CD4-positive, alpha-beta T cell (primary cell): ENCODE measurements at regions not wholly inside any gene's neighbourhood (a gene's known extent, or its start where the extent isn't known, plus 50 kb on each side); places are given as distances from the start of the nearest gene placed in this dataset.

Source experiments
- ATAC-seq: fragments of 200-7000 bp; cut with Tn5 transposase; one replicate; pipeline ENCODE4 v1.10.0; 2022; ENCODE audit warnings: mild to moderate bottlenecking; ENCODE audit not compliant: poor library complexity
- CTCF ChIA-PET: fragments of 350-600 bp; sonication (Branson Sonifier 250); formaldehyde crosslinking; loops from one replicate; lab custom pipeline; 2021; ENCODE audit warnings: antibody characterized with exemption, inconsistent platforms; lab: Charles Lee
- POLR2A ChIA-PET: fragments of 350-600 bp; sonication (Branson Sonifier 250); formaldehyde crosslinking; loops from one replicate; lab custom pipeline; 2021; ENCODE audit warnings: antibody characterized with exemption, inconsistent platforms; lab: Charles Lee
- DNase-seq, 14 experiments: peaks; one replicate each; pipeline ENCODE4 v3.0.0-alpha.2; 2013 to 2020; ENCODE audit warnings: mixed read lengths in 2 of 14
- H3K27ac ChIP-seq, 2 donors: one replicate each; pipeline versions ENCODE4 v1.5.1 to v1.7.0; 2013; ENCODE audit warnings: low read length in 2 of 2, low read depth in 1 of 2, mild to moderate bottlenecking in 1 of 2
- H3K27me3 ChIP-seq, 2 experiments: 1 replicate in 1 of 2; 2 replicates in 1 of 2; pipeline versions ENCODE4 v1.6.1 to v1.7.0; 2013; ENCODE audit warnings: low read length in 2 of 2, control low read depth in 1 of 2, mild to moderate bottlenecking in 1 of 2, moderate library complexity in 1 of 2; ENCODE audit not compliant: insufficient read depth in 2 of 2, control insufficient read depth in 1 of 2
- H3K36me3 ChIP-seq: one replicate; pipeline ENCODE4 v1.6.1; 2013; ENCODE audit warnings: low read length, control low read depth; ENCODE audit not compliant: insufficient read depth
- H3K4me1 ChIP-seq: one replicate; pipeline ENCODE4 v1.6.1; 2013; ENCODE audit warnings: low read length, control low read depth; ENCODE audit not compliant: insufficient read depth
- H3K4me3 ChIP-seq: one replicate; pipeline ENCODE4 v1.5.1; 2013; ENCODE audit warnings: mild to moderate bottlenecking, low read length, moderate library complexity
- H3K9me3 ChIP-seq, 2 experiments: 1 replicate in 1 of 2; 2 replicates in 1 of 2; pipeline versions ENCODE4 v1.6.1 to v1.7.0; 2013; ENCODE audit warnings: low read length in 2 of 2, mild to moderate bottlenecking in 2 of 2, control low read depth in 1 of 2, moderate library complexity in 1 of 2; ENCODE audit not compliant: control insufficient read depth in 1 of 2, insufficient read depth in 1 of 2
- H3K27ac Mint-ChIP-seq: one replicate; pipeline ENCODE4 v1.8.0; 2020; ENCODE audit warnings: mixed read lengths
- H3K27me3 Mint-ChIP-seq: one replicate; pipeline ENCODE4 v1.8.0; 2021; ENCODE audit warnings: mixed read lengths
- H3K36me3 Mint-ChIP-seq: one replicate; pipeline ENCODE4 v1.8.0; 2021; ENCODE audit warnings: low read depth, mixed read lengths
- H3K4me1 Mint-ChIP-seq: one replicate; pipeline ENCODE4 v1.8.0; 2021; ENCODE audit warnings: low read depth, mixed read lengths
- H3K4me3 Mint-ChIP-seq: one replicate; pipeline ENCODE4 v1.8.0; 2020; ENCODE audit warnings: mild to moderate bottlenecking, mixed read lengths
- H3K9me3 Mint-ChIP-seq: one replicate; pipeline ENCODE4 v1.8.0; 2020; ENCODE audit warnings: mixed read lengths
- intact Hi-C, 2 experiments: fragments of 100-400 bp; cut with DNase I in 1 of 2; cut with micrococcal nuclease in 1 of 2; formaldehyde crosslinking; loops; one replicate each; pipeline versions ENCODE4 v1.15.1 to v1.9.0; 2023 to 2025; cut with DNase I, micrococcal nuclease
- TF ChIP-seq, protein P1 (sequence below): fragments of 200-600 bp; IDR thresholded peaks from one replicate; pipeline ENCODE4 v1.8.0; 2022; ENCODE audit warnings: antibody characterized with exemption, mild to moderate bottlenecking

DNA sequence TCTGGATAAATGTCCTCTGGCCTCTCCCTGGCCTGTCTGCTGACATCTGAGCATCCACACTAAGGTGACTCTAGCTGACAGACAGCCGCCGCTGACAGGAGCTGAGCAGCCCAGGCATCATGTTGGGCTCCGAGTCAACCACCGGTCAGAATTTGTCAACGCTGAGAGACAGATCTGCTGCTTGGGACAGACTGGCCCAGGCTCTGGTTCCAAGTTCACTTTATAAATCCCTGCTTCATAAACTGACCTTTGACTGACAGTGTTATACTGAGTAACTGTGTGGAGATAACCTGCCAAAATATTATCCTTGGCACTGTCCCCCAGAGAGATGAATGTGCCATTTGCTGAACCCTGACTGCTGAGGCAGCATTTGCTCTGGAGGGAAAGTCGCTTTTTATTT, 616.7 kb downstream of the NPHP4 start:
- POLR2A ChIA-PET, result no interaction called here
- Mint-ChIP-seq H3K4me3 (no peak overlapping the region), H3K4me1 (peaks cover 10% of the 10 kb centered on the region), H3K27me3 (no peaks in the 10 kb centered on the region), H3K9me3 (peaks cover 11% of the 10 kb centered on the region), H3K36me3 (no peaks in the 10 kb centered on the region), H3K27ac (no peak overlapping the region)
- Histone ChIP-seq H3K4me3 (no peak overlapping the region), H3K27me3 (no peaks in the 10 kb centered on the region), H3K36me3 (no peaks in the 10 kb centered on the region), H3K4me1 (peaks cover 9% of the 10 kb centered on the region), H3K27ac (no peak overlapping the region), H3K9me3 (peaks cover 7 to 14% of the 10 kb centered on the region in 2 experiments)
- intact Hi-C loops, result no loop called here
- CTCF ChIA-PET, result no interaction called here
- no peak for ATAC-seq
- DNase-seq, result no peak
- TF ChIP-seq, protein P1, sequence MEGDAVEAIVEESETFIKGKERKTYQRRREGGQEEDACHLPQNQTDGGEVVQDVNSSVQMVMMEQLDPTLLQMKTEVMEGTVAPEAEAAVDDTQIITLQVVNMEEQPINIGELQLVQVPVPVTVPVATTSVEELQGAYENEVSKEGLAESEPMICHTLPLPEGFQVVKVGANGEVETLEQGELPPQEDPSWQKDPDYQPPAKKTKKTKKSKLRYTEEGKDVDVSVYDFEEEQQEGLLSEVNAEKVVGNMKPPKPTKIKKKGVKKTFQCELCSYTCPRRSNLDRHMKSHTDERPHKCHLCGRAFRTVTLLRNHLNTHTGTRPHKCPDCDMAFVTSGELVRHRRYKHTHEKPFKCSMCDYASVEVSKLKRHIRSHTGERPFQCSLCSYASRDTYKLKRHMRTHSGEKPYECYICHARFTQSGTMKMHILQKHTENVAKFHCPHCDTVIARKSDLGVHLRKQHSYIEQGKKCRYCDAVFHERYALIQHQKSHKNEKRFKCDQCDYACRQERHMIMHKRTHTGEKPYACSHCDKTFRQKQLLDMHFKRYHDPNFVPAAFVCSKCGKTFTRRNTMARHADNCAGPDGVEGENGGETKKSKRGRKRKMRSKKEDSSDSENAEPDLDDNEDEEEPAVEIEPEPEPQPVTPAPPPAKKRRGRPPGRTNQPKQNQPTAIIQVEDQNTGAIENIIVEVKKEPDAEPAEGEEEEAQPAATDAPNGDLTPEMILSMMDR, result no peak

DNA sequence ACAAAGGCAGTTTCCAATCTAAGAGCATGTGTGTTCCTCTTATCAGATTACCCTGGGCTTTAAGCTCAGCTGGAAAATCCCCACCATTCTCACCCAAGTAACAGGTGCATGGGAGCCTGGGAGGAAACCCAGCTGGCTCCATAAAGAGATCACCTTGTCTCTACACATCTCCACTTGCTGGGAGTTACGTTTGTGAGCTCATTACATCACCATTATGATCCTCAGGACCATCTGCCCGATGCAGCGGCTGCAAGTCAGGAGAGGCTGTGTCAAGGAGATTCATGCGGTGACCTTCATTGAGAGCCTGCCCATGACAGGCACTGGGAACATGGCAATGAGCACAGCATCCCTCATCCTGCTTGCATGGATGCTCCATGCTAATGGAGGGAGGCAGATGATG, 618.0 kb downstream of the NPHP4 start:
- CTCF ChIA-PET, result no interaction called here
- DNase-seq, result no peak

DNA sequence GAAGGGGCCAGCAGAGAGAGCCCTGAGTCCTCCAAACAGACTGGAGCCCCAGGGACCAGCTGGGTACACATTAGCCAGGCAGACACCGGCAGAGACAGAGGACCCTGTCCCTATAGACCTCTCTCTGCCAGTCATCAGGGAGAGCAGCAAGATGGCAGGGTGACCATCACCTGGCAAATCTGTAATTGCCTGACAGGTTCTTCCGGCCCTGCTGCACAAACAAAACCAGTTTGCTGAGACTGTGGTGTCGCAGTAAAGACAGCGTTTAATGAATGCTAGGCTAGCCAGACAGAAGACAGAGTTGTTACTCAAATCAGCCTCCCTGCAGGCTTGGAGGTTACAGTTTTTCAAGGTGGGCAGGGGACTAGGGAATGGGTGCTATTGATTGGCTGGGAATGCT, 618.9 kb downstream of the NPHP4 start:
- DNase-seq (no peak), ATAC-seq (no peak)
- peaks cover 17% of the 10 kb centered on the region for H3K4me1 Mint-ChIP-seq
- H3K27me3 ChIP-seq, result no peaks in the 10 kb centered on the region
- POLR2A ChIA-PET, result no interaction called here
- H3K4me3 ChIP-seq, result no peak overlapping the region
- H3K9me3 Mint-ChIP-seq, result peaks cover 11% of the 10 kb centered on the region
- H3K27ac ChIP-seq, result no peak overlapping the region
- H3K36me3 Mint-ChIP-seq, result no peaks in the 10 kb centered on the region
- intact Hi-C loops, result loop anchor here in 1 of 2 experiments (5.0 kb wide), 1 partner anchor 46 kb away; no protein-coding TSS in a partner anchor
- TF ChIP-seq, protein P1, result no peak
- no peak overlapping the region for H3K27ac Mint-ChIP-seq
- H3K4me1 ChIP-seq, result peaks cover 28% of the 10 kb centered on the region
- CTCF ChIA-PET, result no interaction called here
- peaks cover under 1% of the 10 kb centered on the region for H3K27me3 Mint-ChIP-seq
- peaks cover 7 to 10% of the 10 kb centered on the region in 2 experiments for H3K9me3 ChIP-seq
- no peak overlapping the region for H3K4me3 Mint-ChIP-seq
- H3K36me3 ChIP-seq, result no peaks in the 10 kb centered on the region

More for the DNA sequence above, 618.0 kb downstream of the NPHP4 start:
- Mint-ChIP-seq H3K36me3 (no peaks in the 10 kb centered on the region), H3K27me3 (no peaks in the 10 kb centered on the region), H3K4me1 (peaks cover 17% of the 10 kb centered on the region), H3K4me3 (no peak overlapping the region), H3K27ac (no peak overlapping the region), H3K9me3 (peaks cover 11% of the 10 kb centered on the region)
- Histone ChIP-seq H3K27ac (no peak overlapping the region), H3K4me3 (no peak overlapping the region), H3K27me3 (no peaks in the 10 kb centered on the region), H3K4me1 (peaks cover 22% of the 10 kb centered on the region), H3K9me3 (peaks cover 7 to 11% of the 10 kb centered on the region in 2 experiments), H3K36me3 (no peaks in the 10 kb centered on the region)
- POLR2A ChIA-PET, result no interaction called here
- intact Hi-C loops, result loop anchor here in 1 of 2 experiments (5.0 kb wide), 1 partner anchor 47 kb away; no protein-coding TSS in a partner anchor
- TF ChIP-seq, protein P1, result no peak
- ATAC-seq, result no peak
